GM18951 (cell line): ENCODE measurements at regions not wholly inside any gene's neighbourhood (a gene's known extent, or its start where the extent isn't known, plus 50 kb on each side); places are given as distances from the start of the nearest gene placed in this dataset.

Experiments used
- POLR2A ChIP-seq: IDR thresholded peaks from 4 replicates; pipeline ENCODE4 v1.6.1; 2011; ENCODE audit warnings: mild to moderate bottlenecking; ENCODE audit not compliant: insufficient read length, insufficient read depth; ENCODE audit errors: extremely low read depth
- in situ Hi-C: fragments of 300-500 bp; cut with MboI; formaldehyde crosslinking; loops from one replicate; pipeline ENCODE4 v1.12.0; 2022; ENCODE audit warnings: low sequenced_read_pairs, mixed read lengths, inconsistent platforms; ENCODE audit not compliant: unreplicated experiment

- in situ Hi-C loops: no loop called here
- no peak for TF ChIP-seq POLR2A
Observed at GRCh38 chr9:91023741-91024140, 222.1 kb downstream of the SYK start.

- in situ Hi-C loops: loop anchor here (25.0 kb wide), 1 partner anchor 412 kb away; no protein-coding TSS in a partner anchor
- TF ChIP-seq POLR2A: no peak
Observed at GRCh38 chr9:91024841-91025240, 223.2 kb downstream of the SYK start.

- no peak for TF ChIP-seq POLR2A
- in situ Hi-C loops: loop anchor here (25.0 kb wide), 1 partner anchor 411 kb away; no protein-coding TSS in a partner anchor
Observed at GRCh38 chr9:91025856-91026255, 224.2 kb downstream of the SYK start.

- in situ Hi-C loops: loop anchor here (25.0 kb wide), 1 partner anchor 411 kb away; no protein-coding TSS in a partner anchor
- TF ChIP-seq POLR2A: no peak
Observed at GRCh38 chr9:91026266-91026665, 224.6 kb downstream of the SYK start.

- in situ Hi-C loops: loop anchor here (25.0 kb wide), 1 partner anchor 410 kb away; no protein-coding TSS in a partner anchor
- TF ChIP-seq POLR2A: no peak
Observed at GRCh38 chr9:91027005-91027404, 225.4 kb downstream of the SYK start.

- TF ChIP-seq POLR2A: no peak
- in situ Hi-C loops: loop anchor here (25.0 kb wide), 1 partner anchor 409 kb away; no protein-coding TSS in a partner anchor
Observed at GRCh38 chr9:91028166-91028827, 226.7 kb downstream of the SYK start.

- in situ Hi-C loops: loop anchor here (25.0 kb wide), 1 partner anchor 407 kb away; no protein-coding TSS in a partner anchor
- no peak for TF ChIP-seq POLR2A
Observed at GRCh38 chr9:91029650-91030361, 228.2 kb downstream of the SYK start.

GRCh38 chr9:91032121-91032531 is 230.5 kb downstream of the SYK start:
- no peak for TF ChIP-seq POLR2A
- in situ Hi-C loops: loop anchor here (25.0 kb wide), 1 partner anchor 405 kb away; no protein-coding TSS in a partner anchor

- no peak for TF ChIP-seq POLR2A
- in situ Hi-C loops: loop anchor here (25.0 kb wide), 1 partner anchor 404 kb away; no protein-coding TSS in a partner anchor
Observed at GRCh38 chr9:91033270-91033669, 231.7 kb downstream of the SYK start.

- TF ChIP-seq POLR2A: no peak
- in situ Hi-C loops: loop anchor here (25.0 kb wide), 1 partner anchor 404 kb away; no protein-coding TSS in a partner anchor
Observed at GRCh38 chr9:91033797-91034196, 232.2 kb downstream of the SYK start.

- TF ChIP-seq POLR2A: no peak
- in situ Hi-C loops: loop anchor here (25.0 kb wide), 1 partner anchor 403 kb away; no protein-coding TSS in a partner anchor
Observed at GRCh38 chr9:91034521-91034920, 232.9 kb downstream of the SYK start.

- no peak for TF ChIP-seq POLR2A
- in situ Hi-C loops: loop anchor here (25.0 kb wide), 1 partner anchor 402 kb away; no protein-coding TSS in a partner anchor
Observed at GRCh38 chr9:91034976-91035824, 233.6 kb downstream of the SYK start.

GRCh38 chr9:91035825-91036208 is 234.2 kb downstream of the SYK start:
- in situ Hi-C loops: loop anchor here (25.0 kb wide), 1 partner anchor 401 kb away; no protein-coding TSS in a partner anchor
- TF ChIP-seq POLR2A: no peak

GRCh38 chr9:91036356-91036755 is 234.7 kb downstream of the SYK start:
- no peak for TF ChIP-seq POLR2A
- in situ Hi-C loops: loop anchor here (25.0 kb wide), 1 partner anchor 401 kb away; no protein-coding TSS in a partner anchor
